Activated CD8-positive, alpha-beta memory T cell treated with anti-CD3 and anti-CD28 coated beads for 1 hour (primary cell): ENCODE measurements at regions not wholly inside any gene's neighbourhood (a gene's known extent, or its start where the extent isn't known, plus 50 kb on each side); places are given as distances from the start of the nearest gene placed in this dataset.

Experiments used
- DNase-seq, 2 donors: peaks; one replicate each; pipeline ENCODE4 v3.0.0-alpha.2; 2020; ENCODE audit warnings: low read depth in 1 of 2; ENCODE audit errors: extremely low read depth in 1 of 2

- DNase-seq, result no peak
Observed at GRCh38 chr15:97545799-97546198, 414.7 kb upstream of the ARRDC4 start.

DNA sequence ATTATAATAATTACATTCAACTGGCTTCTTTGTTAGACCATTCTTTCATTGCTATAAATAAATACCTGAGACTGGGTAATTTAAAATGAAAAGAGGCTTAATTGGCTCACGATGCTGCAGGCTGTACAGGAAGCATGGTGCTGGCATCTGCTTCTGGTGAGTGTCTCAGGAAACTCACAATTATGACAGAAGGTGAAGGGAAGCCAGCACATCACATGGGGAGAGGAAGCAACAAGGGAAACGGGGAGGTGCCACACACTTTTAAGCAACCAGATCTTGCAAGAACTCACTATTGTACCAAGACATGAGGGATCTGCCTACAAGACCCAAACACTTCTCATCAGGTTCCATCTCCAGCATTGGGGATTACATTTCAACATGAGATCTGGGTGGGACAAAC is 413.1 kb upstream of the ARRDC4 start:
- no peak for DNase-seq

- no peak for DNase-seq
Observed at GRCh38 chr15:97561529-97561928, 399.0 kb upstream of the ARRDC4 start.

- DNase-seq, result no peak
Observed at GRCh38 chr15:97563516-97563915, 397.0 kb upstream of the ARRDC4 start.

DNA sequence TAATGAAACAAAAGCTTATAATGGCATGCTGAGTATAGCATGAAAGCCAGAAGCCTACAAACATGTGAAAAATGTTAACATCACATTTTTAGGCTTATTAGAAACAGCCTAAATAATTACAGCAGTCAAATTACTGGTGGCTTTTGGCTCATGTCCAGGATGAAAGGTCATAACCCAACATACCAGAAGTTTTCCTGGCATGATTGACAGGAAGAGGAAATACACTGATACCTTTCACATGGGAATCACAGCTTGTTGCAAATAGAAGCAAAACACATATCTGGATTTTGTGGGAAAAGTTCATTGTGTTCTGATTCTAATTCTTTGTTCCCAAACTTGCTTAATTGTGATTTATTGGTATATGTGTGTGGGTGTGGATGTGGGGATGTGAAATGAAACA is 393.5 kb upstream of the ARRDC4 start:
- no peak for DNase-seq

- no peak for DNase-seq
Observed at GRCh38 chr15:97567411-97567810, 393.1 kb upstream of the ARRDC4 start.

DNA sequence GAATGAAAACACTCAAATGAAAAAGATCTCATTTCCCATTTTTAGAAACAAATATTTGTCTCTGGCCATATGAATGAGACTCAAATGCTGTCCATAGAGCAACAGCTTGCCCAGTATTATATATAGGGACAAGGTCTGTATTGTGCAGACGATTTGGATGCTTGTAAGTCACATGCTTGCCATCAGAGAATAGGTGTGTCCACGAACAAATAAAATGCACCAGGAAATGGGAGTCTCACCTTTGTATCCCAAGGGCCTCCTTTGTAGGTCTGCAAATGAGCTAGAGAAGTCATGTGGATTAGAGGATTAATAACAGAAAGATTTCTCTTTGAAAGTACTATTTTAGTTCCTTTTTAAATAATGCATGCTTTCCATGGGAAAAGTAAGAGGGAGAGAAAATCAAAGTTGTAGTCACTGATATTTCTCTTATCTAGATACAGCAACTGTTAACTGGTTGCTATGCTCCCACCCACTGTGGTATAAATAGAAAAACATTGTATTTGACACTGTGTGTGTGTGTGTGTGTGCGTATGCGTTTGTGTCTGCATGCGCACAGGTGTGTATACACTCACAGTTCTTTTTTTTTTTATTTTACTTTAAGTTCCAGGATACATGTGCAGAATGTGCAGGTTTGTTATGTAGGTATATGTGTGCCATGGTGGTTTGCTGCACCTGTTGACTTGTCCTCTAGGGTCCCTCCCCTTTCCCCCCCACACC is 383.4 kb upstream of the ARRDC4 start:
- no peak for DNase-seq

GRCh38 chr15:97585408-97585807 is 375.1 kb upstream of the ARRDC4 start:
- no peak for DNase-seq

DNA sequence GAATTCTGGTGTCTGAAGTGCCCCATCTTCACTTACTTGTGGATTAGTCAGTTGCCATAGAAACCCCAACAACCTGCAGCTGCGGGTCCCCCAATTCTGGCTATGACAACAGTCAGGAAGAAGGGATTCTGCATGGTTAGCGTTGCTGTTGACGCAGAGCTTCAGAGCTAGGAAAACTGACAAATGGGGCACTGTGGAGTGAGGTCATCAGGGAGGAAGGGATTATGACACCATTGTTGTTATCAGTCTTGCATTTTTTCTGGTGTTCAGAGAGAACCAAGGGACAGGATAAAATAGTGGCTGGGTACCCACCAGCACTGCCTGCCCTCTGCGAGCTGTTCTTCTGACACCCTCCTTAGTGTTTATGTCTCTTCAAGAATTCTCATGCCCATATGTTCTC is 367.7 kb upstream of the ARRDC4 start:
- DNase-seq, result no peak

- no peak for DNase-seq
Observed at GRCh38 chr15:97597801-97598200, 362.7 kb upstream of the ARRDC4 start.

DNA sequence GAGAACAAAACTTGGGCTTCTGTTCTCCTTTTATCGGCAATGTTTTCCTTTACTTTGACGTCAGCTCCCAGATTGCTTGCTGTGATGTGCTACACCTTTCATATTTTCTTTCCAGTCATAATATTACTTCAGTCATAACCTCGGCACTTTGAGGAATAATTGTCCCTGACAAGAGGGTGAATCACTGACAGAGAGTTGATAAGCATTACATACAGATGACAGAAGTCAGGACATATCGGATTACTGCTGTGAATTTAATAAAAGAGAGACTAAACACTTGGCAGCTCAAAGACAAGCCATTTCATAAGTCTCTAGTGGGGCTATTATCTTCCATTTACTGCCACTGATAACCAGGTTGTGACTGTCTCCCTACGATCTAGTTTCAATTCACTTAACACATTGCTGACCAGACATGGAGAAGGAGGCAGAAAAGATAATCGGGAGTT is 362.1 kb upstream of the ARRDC4 start:
- DNase-seq, result no peak

- DNase-seq, result no peak
Observed at GRCh38 chr15:97600190-97600589, 360.3 kb upstream of the ARRDC4 start.

- DNase-seq, result no peak
Observed at GRCh38 chr15:97604677-97605076, 355.8 kb upstream of the ARRDC4 start.

GRCh38 chr15:97615114-97615513 is 345.4 kb upstream of the ARRDC4 start:
- no peak for DNase-seq

- no peak for DNase-seq
Observed at GRCh38 chr15:97623091-97623661, 337.3 kb upstream of the ARRDC4 start.

GRCh38 chr15:97627634-97628033 is 332.9 kb upstream of the ARRDC4 start:
- no peak for DNase-seq

GRCh38 chr15:97645758-97646157 is 314.7 kb upstream of the ARRDC4 start:
- DNase-seq, result no peak

DNA sequence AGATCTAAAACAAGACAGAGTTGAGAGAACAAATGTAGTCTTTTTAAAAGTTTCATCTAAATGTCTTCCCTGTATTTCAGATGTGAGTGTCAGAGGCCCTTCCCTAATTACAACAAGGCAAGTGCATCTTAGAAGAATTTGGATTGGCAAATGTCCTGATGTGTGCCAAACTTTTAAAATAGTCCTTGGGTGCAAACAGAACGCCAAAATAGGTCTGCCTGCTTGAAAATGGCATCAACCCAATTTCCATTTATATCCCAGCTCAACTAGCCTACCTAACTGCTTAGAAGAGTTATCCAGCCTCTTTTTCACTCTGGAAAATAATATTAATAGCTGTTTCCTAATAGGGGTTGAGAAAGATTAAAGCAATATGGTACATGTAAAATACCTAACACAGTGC is 311.8 kb upstream of the ARRDC4 start:
- no peak for DNase-seq

DNA sequence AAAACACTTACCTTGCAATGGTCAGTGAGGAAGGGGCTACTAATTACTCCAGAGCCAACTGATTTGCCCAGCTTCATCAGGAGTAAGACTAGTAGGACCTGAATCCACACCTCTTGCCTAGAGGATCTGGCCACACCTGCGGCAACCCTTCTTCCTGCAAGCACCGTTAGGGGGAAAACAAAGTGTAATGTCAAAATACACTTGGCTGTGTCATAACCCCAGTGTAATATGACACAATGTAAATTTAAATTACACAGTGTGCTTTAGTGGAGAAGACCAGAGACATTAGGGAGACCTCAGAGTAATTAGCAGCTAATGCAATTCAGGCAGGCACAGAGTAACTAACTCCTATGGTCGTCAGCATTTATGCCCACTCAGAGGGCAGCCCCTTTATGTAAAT is 308.5 kb upstream of the ARRDC4 start:
- no peak for DNase-seq

GRCh38 chr15:97652700-97653167 is 307.8 kb upstream of the ARRDC4 start:
- no peak for DNase-seq

DNA sequence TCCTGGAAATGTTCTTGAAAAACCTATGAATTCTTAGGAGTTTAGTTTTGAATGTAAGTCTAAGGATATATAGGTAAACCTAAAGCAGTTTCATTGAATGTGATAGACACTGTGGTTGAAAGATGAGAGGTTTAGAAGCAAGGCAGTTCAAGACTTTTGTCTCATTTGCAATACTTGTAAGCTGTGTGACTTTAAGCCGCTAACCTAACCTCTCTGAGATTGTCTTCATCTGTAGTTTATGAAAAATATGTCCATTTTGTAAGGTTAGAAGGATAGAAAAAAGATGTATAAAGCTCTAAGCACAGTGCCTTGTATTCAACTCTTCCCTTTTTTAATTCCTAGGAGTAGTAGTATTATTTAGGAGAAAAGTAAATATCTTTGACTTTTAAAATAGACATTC is 306.6 kb upstream of the ARRDC4 start:
- DNase-seq, result no peak

- DNase-seq, result no peak
Observed at GRCh38 chr15:97654481-97655076, 305.9 kb upstream of the ARRDC4 start.
